ENCODE measurements at regions not wholly inside any gene's neighbourhood (a gene's known extent, or its start where the extent isn't known, plus 50 kb on each side); places are given as distances from the start of the nearest gene placed in this dataset.

DNA sequence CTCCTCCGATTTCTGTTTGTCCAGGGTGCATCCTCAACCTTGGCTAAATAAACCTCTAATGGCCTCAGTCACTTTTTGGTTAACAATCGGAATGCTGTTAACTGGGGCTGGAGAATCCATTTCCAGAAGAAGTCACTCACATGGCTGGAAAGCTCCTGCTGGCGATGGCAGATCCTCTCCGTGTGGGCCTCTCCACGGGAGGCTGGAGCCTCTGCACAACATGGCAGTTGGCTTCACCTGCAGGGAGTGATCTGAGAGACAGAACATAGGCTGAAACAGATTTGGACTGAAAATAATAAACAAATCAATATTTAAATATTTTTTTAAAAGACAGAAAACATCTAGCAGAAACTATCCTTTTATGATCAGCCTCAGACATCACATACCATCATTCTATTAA, 66.8 kb upstream of the FICD start:
- no peak for ATAC-seq
- Histone ChIP-seq H3K27me3 (ENCODE audit: low read length) (peaks cover 76% of the 10 kb centered on the region), H4K20me1 (ENCODE audit: low read length) (no peaks in the 10 kb centered on the region), H3K27ac (ENCODE audit: low read length) (no peak overlapping the region), H3K79me2 (ENCODE audit: low read length) (no peaks in the 10 kb centered on the region), H3K4me2 (ENCODE audit: low read length) (no peak overlapping the region), H3K4me1 (ENCODE audit: insufficient read depth, low read length) (no peaks in the 10 kb centered on the region), H3F3A (ENCODE audit: low read length, unreplicated experiment) (no peaks in the 10 kb centered on the region), H3K4me3 (ENCODE audit: low read length) (no peak overlapping the region), H2AFZ (ENCODE audit: low read length) (no peak overlapping the region), H3K9me2 (replicated peaks; ENCODE audit: low read length) (no peaks in the 10 kb centered on the region), H3K36me3 (ENCODE audit: low read depth, low read length) (no peaks in the 10 kb centered on the region), H3K9me3 (ENCODE audit: low read length) (no peaks in the 10 kb centered on the region), H3K9ac (ENCODE audit: low read length) (no peak overlapping the region)
- no peak for TF ChIP-seq EZH2 (IDR thresholded peaks at IDR 0.05; ENCODE audit: low read length, unreplicated experiment)
- no peak for TF ChIP-seq EZH2phosphoT487 (IDR thresholded peaks at IDR 0.05; ENCODE audit: borderline replicate concordance, low read length)
- TF ChIP-seq, protein P1, sequence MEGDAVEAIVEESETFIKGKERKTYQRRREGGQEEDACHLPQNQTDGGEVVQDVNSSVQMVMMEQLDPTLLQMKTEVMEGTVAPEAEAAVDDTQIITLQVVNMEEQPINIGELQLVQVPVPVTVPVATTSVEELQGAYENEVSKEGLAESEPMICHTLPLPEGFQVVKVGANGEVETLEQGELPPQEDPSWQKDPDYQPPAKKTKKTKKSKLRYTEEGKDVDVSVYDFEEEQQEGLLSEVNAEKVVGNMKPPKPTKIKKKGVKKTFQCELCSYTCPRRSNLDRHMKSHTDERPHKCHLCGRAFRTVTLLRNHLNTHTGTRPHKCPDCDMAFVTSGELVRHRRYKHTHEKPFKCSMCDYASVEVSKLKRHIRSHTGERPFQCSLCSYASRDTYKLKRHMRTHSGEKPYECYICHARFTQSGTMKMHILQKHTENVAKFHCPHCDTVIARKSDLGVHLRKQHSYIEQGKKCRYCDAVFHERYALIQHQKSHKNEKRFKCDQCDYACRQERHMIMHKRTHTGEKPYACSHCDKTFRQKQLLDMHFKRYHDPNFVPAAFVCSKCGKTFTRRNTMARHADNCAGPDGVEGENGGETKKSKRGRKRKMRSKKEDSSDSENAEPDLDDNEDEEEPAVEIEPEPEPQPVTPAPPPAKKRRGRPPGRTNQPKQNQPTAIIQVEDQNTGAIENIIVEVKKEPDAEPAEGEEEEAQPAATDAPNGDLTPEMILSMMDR (conservative IDR thresholded peaks at IDR 0.05; ENCODE audit: low read depth, low read length): no peak
- ChIA-PET POLR2A (ENCODE audit: unreplicated experiment) (no interaction called here), CTCF (no interaction called here)
- intact Hi-C loops (cut with micrococcal nuclease): no loop called here
- no TSS peak for BruUV-seq (replicated peaks)
- DNase-seq: no peak

DNA sequence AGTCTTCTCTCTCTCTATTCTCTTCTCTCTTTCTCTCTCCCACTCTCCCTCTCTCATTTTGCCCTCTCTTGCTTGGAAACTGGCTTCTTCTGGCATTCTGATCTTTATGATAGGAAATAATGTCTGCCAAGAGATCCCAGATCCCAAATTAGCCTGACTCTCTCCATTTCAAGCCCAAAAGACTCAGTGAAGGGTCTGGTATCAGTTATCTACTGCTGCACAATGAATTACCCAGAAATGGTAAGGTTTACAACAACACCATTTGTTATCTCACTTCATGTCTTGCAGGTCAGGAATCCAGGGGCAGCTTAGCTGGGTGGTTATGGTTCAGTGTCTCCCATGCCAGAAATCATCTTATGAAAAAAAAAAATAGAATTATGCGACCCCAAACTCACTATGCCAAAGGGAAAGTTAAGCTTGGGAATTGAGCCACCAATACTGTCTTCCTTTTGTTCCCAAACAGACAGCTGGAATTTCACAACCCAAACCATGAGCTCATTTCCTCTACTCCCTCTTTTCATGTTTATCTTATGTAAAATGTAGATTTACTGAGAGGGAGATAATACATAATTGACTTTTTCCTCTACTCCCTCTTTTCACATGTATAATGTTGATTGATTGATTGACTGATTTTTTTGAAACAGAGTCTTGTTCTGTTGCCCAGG, 67.8 kb upstream of the FICD start:
- ChIA-PET CTCF (no interaction called here), POLR2A (ENCODE audit: unreplicated experiment) (no interaction called here)
- TF ChIP-seq EZH2phosphoT487 (IDR thresholded peaks at IDR 0.05; ENCODE audit: borderline replicate concordance, low read length) (no peak), EZH2 (IDR thresholded peaks at IDR 0.05; ENCODE audit: low read length, unreplicated experiment) (no peak)
- TF ChIP-seq, protein P1 (conservative IDR thresholded peaks at IDR 0.05; ENCODE audit: low read depth, low read length): no peak
- no peak overlapping the region for H3K4me2 ChIP-seq (ENCODE audit: low read length)
- H2AFZ ChIP-seq (ENCODE audit: low read length): no peak overlapping the region
- no peak overlapping the region for H3K4me3 ChIP-seq (ENCODE audit: low read length)
- ATAC-seq (no peak), DNase-seq (no peak)
- H4K20me1 ChIP-seq (ENCODE audit: low read length): no peaks in the 10 kb centered on the region
- no TSS peak for BruUV-seq (replicated peaks)
- intact Hi-C loops (cut with micrococcal nuclease): no loop called here
- no peaks in the 10 kb centered on the region for H3K9me3 ChIP-seq (ENCODE audit: low read length)
- no peak overlapping the region for H3K27ac ChIP-seq (ENCODE audit: low read length)
- H3K9ac ChIP-seq (ENCODE audit: low read length): no peak overlapping the region
- H3K4me1 ChIP-seq (ENCODE audit: insufficient read depth, low read length): no peaks in the 10 kb centered on the region
- no peaks in the 10 kb centered on the region for H3K9me2 ChIP-seq (replicated peaks; ENCODE audit: low read length)
- H3K79me2 ChIP-seq (ENCODE audit: low read length): no peaks in the 10 kb centered on the region
- H3F3A ChIP-seq (ENCODE audit: low read length, unreplicated experiment): no peaks in the 10 kb centered on the region
- peaks cover 73% of the 10 kb centered on the region for H3K27me3 ChIP-seq (ENCODE audit: low read length)
- no peaks in the 10 kb centered on the region for H3K36me3 ChIP-seq (ENCODE audit: low read depth, low read length)

DNA sequence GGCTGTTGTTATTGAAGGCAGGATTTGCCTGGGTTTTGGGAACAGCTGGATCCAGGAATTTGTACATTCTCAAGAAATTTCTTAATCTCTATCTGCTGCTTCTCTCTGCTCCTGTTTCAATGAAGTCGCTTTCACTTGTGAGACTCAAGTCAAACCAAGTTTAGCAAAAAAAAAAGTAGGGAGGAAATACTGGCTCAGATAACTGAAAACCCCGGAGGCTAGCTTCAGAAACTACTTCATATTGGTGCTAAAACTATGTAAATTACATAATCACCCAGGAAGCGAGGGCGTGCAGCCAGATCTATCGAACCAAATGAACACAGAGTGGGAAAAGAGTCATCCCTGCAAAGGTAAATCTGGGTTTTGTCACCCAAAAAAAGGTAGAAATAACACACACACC, 68.3 kb upstream of the FICD start:
- Histone ChIP-seq H3K9ac (ENCODE audit: low read length) (no peak overlapping the region), H3K9me2 (replicated peaks; ENCODE audit: low read length) (no peaks in the 10 kb centered on the region), H2AFZ (ENCODE audit: low read length) (no peak overlapping the region), H3K79me2 (ENCODE audit: low read length) (no peaks in the 10 kb centered on the region), H3K4me1 (ENCODE audit: insufficient read depth, low read length) (no peaks in the 10 kb centered on the region), H3K9me3 (ENCODE audit: low read length) (no peaks in the 10 kb centered on the region), H4K20me1 (ENCODE audit: low read length) (no peaks in the 10 kb centered on the region), H3K27ac (ENCODE audit: low read length) (no peak overlapping the region), H3K36me3 (ENCODE audit: low read depth, low read length) (no peaks in the 10 kb centered on the region), H3K4me2 (ENCODE audit: low read length) (no peak overlapping the region), H3K4me3 (ENCODE audit: low read length) (no peak overlapping the region), H3F3A (ENCODE audit: low read length, unreplicated experiment) (no peaks in the 10 kb centered on the region), H3K27me3 (ENCODE audit: low read length) (peaks cover 73% of the 10 kb centered on the region)
- ATAC-seq: no peak
- no peak for DNase-seq
- POLR2A ChIA-PET (ENCODE audit: unreplicated experiment): no interaction called here
- intact Hi-C loops (cut with micrococcal nuclease): no loop called here
- BruUV-seq (replicated peaks): no TSS peak
- CTCF ChIA-PET: no interaction called here
- no peak for TF ChIP-seq EZH2phosphoT487 (IDR thresholded peaks at IDR 0.05; ENCODE audit: borderline replicate concordance, low read length)
- no peak for TF ChIP-seq EZH2 (IDR thresholded peaks at IDR 0.05; ENCODE audit: low read length, unreplicated experiment)
- TF ChIP-seq, protein P1 (conservative IDR thresholded peaks at IDR 0.05; ENCODE audit: low read depth, low read length): no peak

All from PC-3 (cell line).